PC-3 (cell line): ENCODE measurements at regions not wholly inside any gene's neighbourhood (a gene's known extent, or its start where the extent isn't known, plus 50 kb on each side); places are given as distances from the start of the nearest gene placed in this dataset.
"Not testable (repeated sequence)": the region's sequence is repeated elsewhere in the genome, so short reads cannot be mapped to it uniquely, and the experiment has no call there.

Experiments used
- ATAC-seq: fragments of 200-7000 bp; cut with Tn5 transposase; 2 replicates; pipeline ENCODE4 v1.9.1; 2020; ENCODE audit warnings: mild to moderate bottlenecking, moderate library complexity
- BruUV-seq: library from RNA; stranded (reverse); fragments of 400-500 nt; replicated peaks from 2 replicates; lab custom pipeline; 2021; lab: Mats Ljungman, UMichigan
- CTCF ChIA-PET: fragments of 300-600 bp; sonication (Branson Sonifier 250); formaldehyde crosslinking; loops from one replicate; lab custom pipeline; 2022; ENCODE audit warnings: antibody characterized with exemption; lab: Charles Lee
- POLR2A ChIA-PET: fragments of 300-600 bp; sonication (Branson Sonifier 250); formaldehyde crosslinking; loops from one replicate; lab custom pipeline; 2022; ENCODE audit warnings: antibody characterized with exemption; ENCODE audit not compliant: unreplicated experiment; lab: Charles Lee
- DNase-seq: peaks from one replicate; pipeline ENCODE4 v3.0.0-alpha.2; 2015
- H2AFZ ChIP-seq: fragments of 300-600 bp; sonication (generic); 2 replicates; pipeline ENCODE4 v1.6.0; 2016; ENCODE audit warnings: antibody characterized with exemption, low read length
- H3F3A ChIP-seq: fragments of 300-600 bp; sonication (generic); one replicate; pipeline ENCODE4 v1.6.0; 2017; ENCODE audit warnings: antibody characterized with exemption, low read length, control low read depth, mild to moderate bottlenecking; ENCODE audit not compliant: unreplicated experiment
- H3K27ac ChIP-seq: fragments of 300-600 bp; sonication (generic); 2 replicates; pipeline ENCODE4 v1.5.1; 2016; ENCODE audit warnings: mild to moderate bottlenecking, low read length
- H3K27me3 ChIP-seq: fragments of 300-600 bp; sonication (generic); 2 replicates; pipeline ENCODE4 v1.6.1; 2016; ENCODE audit warnings: low read length, mixed read lengths
- H3K36me3 ChIP-seq: fragments of 300-600 bp; sonication (generic); 2 replicates; pipeline ENCODE4 v1.6.1; 2016; ENCODE audit warnings: low read depth, mixed run types, low read length, mixed read lengths
- H3K4me1 ChIP-seq: fragments of 300-600 bp; sonication (generic); 2 replicates; pipeline ENCODE4 v1.5.1; 2016; ENCODE audit warnings: low read length; ENCODE audit not compliant: insufficient read depth
- H3K4me2 ChIP-seq: fragments of 300-600 bp; sonication (generic); 2 replicates; pipeline ENCODE4 v1.6.0; 2016; ENCODE audit warnings: low read length
- H3K4me3 ChIP-seq: fragments of 300-600 bp; sonication (generic); 2 replicates; pipeline ENCODE4 v1.5.1; 2016; ENCODE audit warnings: mild to moderate bottlenecking, low read length, mixed read lengths
- H3K79me2 ChIP-seq: fragments of 300-600 bp; sonication (generic); 2 replicates; pipeline ENCODE4 v1.6.1; 2017; ENCODE audit warnings: low read length, mixed read lengths
- H3K9ac ChIP-seq: fragments of 300-600 bp; sonication (generic); 2 replicates; pipeline ENCODE4 v1.6.0; 2016; ENCODE audit warnings: mild to moderate bottlenecking, low read length
- H3K9me2 ChIP-seq: fragments of 300-600 bp; sonication (generic); replicated peaks from 2 replicates; pipeline ENCODE4 v1.6.1; 2016; ENCODE audit warnings: mixed run types, low read length, mixed read lengths
- H3K9me3 ChIP-seq: fragments of 300-600 bp; sonication (generic); 2 replicates; pipeline ENCODE4 v1.6.1; 2016; ENCODE audit warnings: low read length, mixed read lengths
- H4K20me1 ChIP-seq: fragments of 300-600 bp; sonication (generic); 2 replicates; pipeline ENCODE4 v1.6.1; 2016; ENCODE audit warnings: low read length, mixed read lengths
- EZH2 ChIP-seq: fragments of 300-600 bp; sonication (generic); IDR thresholded peaks from one replicate; pipeline ENCODE4 v1.6.1; 2017; ENCODE audit warnings: antibody characterized with exemption, mild to moderate bottlenecking, low read length; ENCODE audit not compliant: unreplicated experiment
- EZH2phosphoT487 ChIP-seq: fragments of 300-600 bp; sonication (generic); IDR thresholded peaks from 2 replicates; pipeline ENCODE4 v1.6.1; 2018; ENCODE audit warnings: mild to moderate bottlenecking, antibody characterized with exemption, low read length, borderline replicate concordance
- intact Hi-C: fragments of 100-400 bp; cut with micrococcal nuclease; formaldehyde crosslinking; loops from 2 replicates; pipeline ENCODE4 v1.9.0; 2023
- TF ChIP-seq, protein P1 (sequence below): fragments of 300-600 bp; sonication (generic); conservative IDR thresholded peaks from 2 replicates; pipeline ENCODE4 v1.5.1; 2017; ENCODE audit warnings: antibody characterized with exemption, low read depth, mild to moderate bottlenecking, low read length

DNA sequence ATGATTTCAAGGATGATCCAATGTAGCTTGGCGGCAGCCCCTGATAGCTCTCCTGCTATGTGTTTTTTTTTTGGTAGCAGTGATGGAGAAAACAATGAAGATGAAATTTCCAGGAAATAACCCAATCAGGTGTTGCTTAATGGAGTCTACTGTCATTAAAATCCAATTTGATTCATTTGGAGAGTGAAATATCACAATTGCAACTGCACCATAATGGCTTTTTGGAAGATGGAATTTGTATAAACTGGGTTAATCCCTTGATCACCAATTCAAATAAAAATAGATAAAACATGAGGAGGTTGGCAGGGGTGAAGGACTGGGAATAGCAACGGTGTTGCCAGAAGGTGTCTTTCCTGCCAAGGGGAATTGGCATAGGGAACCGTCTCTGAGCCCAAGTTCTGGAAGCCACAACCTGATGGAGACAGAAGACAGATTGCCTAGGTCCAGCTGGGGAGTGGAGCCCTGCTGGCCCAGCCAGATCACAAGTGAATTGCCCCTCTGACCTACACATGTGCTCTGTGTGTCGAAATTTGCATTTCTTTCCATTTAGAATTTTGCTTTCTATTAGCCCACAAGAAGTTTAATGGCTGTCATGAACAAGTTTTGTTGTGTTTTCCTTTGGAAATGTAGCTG is 170.3 kb upstream of the SPRED2 start:
- H3K9ac ChIP-seq = no peak overlapping the region
- no peak overlapping the region for H3K27ac ChIP-seq
- no peaks in the 10 kb centered on the region for H4K20me1 ChIP-seq
- peaks cover 8% of the 10 kb centered on the region for H3K4me1 ChIP-seq
- H3K36me3 ChIP-seq = no peaks in the 10 kb centered on the region
- no peaks in the 10 kb centered on the region for H3K27me3 ChIP-seq
- H3K4me3 ChIP-seq = no peak overlapping the region
- ChIA-PET CTCF (no interaction called here), POLR2A (no interaction called here)
- no peak overlapping the region for H2AFZ ChIP-seq
- DNase-seq (no peak), ATAC-seq (no peak)
- no peaks in the 10 kb centered on the region for H3K9me2 ChIP-seq
- no peaks in the 10 kb centered on the region for H3K9me3 ChIP-seq
- no TSS peak for BruUV-seq
- H3K79me2 ChIP-seq = no peaks in the 10 kb centered on the region
- H3F3A ChIP-seq = no peaks in the 10 kb centered on the region
- intact Hi-C loops = no loop called here
- TF ChIP-seq EZH2 (no peak), EZH2phosphoT487 (no peak)
- TF ChIP-seq, protein P1, sequence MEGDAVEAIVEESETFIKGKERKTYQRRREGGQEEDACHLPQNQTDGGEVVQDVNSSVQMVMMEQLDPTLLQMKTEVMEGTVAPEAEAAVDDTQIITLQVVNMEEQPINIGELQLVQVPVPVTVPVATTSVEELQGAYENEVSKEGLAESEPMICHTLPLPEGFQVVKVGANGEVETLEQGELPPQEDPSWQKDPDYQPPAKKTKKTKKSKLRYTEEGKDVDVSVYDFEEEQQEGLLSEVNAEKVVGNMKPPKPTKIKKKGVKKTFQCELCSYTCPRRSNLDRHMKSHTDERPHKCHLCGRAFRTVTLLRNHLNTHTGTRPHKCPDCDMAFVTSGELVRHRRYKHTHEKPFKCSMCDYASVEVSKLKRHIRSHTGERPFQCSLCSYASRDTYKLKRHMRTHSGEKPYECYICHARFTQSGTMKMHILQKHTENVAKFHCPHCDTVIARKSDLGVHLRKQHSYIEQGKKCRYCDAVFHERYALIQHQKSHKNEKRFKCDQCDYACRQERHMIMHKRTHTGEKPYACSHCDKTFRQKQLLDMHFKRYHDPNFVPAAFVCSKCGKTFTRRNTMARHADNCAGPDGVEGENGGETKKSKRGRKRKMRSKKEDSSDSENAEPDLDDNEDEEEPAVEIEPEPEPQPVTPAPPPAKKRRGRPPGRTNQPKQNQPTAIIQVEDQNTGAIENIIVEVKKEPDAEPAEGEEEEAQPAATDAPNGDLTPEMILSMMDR = no peak
- H3K4me2 ChIP-seq = no peak overlapping the region

DNA sequence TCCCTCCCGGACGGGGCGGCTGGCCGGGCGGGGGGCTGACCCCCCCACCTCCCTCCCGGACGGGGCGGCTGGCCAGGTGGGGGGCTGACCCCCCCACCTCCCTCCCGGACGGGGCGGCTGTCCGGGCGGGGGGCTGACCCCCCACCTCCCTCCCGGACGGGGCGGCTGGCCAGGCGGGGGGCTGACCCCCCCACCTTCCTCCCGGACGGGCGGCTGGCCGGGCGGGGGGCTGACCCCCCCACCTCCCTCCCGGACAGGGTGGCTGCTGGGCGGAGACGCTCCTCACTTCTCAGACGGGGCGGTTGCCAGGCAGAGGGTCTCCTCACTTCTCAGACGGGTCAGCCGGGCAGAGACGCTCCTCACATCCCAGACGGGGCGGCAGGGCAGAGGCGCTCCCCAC is 168.5 kb upstream of the SPRED2 start:
- DNase-seq, H3K27ac ChIP-seq, H3K4me3 ChIP-seq, CTCF ChIA-PET, H3K9me2 ChIP-seq, ATAC-seq, intact Hi-C loops, H3F3A ChIP-seq, H4K20me1 ChIP-seq, BruUV-seq, H3K4me2 ChIP-seq, H3K79me2 ChIP-seq, H3K4me1 ChIP-seq, POLR2A ChIA-PET, H3K9me3 ChIP-seq, H3K27me3 ChIP-seq, H3K9ac ChIP-seq, H2AFZ ChIP-seq, H3K36me3 ChIP-seq: not testable (repeated sequence)

DNA sequence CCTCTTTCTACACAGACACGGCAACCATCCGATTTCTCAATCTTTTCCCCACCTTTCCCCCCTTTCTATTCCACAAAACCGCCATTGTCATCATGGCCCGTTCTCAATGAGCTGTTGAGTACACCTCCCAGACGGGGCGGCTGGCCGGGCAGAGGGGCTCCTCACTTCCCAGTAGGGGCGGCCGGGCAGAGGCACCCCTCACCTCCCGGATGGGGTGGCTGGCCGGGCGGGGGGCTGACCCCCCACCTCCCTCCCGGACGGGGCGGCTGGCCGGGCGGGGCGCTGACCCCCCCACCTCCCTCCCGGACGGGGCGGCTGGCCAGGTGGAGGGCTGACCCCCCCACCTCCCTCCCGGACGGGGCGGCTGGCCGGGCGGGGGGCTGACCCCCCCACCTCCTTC is 168.0 kb upstream of the SPRED2 start:
- CTCF ChIA-PET = not testable (repeated sequence)

DNA sequence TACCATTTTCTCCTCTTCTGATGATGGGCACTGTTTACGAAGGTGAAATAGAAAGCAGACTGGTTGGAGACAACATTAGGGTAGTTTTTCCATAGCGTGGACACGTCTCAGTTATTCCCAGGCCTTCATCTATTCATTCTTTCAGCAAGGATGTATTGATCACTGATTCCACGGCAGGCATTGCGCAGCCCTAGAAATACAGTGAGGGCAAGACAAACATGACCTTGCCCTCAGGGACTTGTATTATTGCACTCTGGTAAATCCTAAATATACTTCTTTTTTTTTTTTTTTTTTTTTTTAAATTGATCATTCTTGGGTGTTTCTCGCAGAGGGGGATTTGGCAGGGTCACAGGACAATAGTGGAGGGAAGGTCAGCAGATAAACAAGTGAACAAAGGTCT is 167.3 kb upstream of the SPRED2 start:
- no peaks in the 10 kb centered on the region for H3K79me2 ChIP-seq
- H4K20me1 ChIP-seq = no peaks in the 10 kb centered on the region
- peaks cover 12% of the 10 kb centered on the region for H3K4me1 ChIP-seq
- 0 out of 2 replicates have a peak, but pooled peaks cover 6% of the 10 kb centered on the region for H3K9me2 ChIP-seq
- POLR2A ChIA-PET = no interaction called here
- no peak for ATAC-seq
- no peak overlapping the region for H2AFZ ChIP-seq
- H3K9ac ChIP-seq = no peak overlapping the region
- no peaks in the 10 kb centered on the region for H3K36me3 ChIP-seq
- CTCF ChIA-PET = no interaction called here
- H3K9me3 ChIP-seq = no peaks in the 10 kb centered on the region
- H3K27ac ChIP-seq = no peak overlapping the region
- TF ChIP-seq EZH2 (no peak), EZH2phosphoT487 (no peak)
- TF ChIP-seq, protein P1 = no peak
- intact Hi-C loops = no loop called here
- H3F3A ChIP-seq = no peaks in the 10 kb centered on the region
- no peak overlapping the region for H3K4me3 ChIP-seq
- no TSS peak for BruUV-seq
- H3K4me2 ChIP-seq = no peak overlapping the region
- no peak for DNase-seq
- H3K27me3 ChIP-seq = no peaks in the 10 kb centered on the region

More for the DNA sequence above, 168.0 kb upstream of the SPRED2 start:
- H3K9ac ChIP-seq, H4K20me1 ChIP-seq, H3K27ac ChIP-seq, H3K9me2 ChIP-seq, DNase-seq, POLR2A ChIA-PET, BruUV-seq, H3F3A ChIP-seq, H3K79me2 ChIP-seq, H3K9me3 ChIP-seq, intact Hi-C loops, H3K36me3 ChIP-seq, H3K4me2 ChIP-seq, H3K4me3 ChIP-seq, H2AFZ ChIP-seq, ATAC-seq, H3K27me3 ChIP-seq: not testable (repeated sequence)
- H3K4me1 ChIP-seq = peaks cover 12% of the 10 kb centered on the region
